GM19467 (cell line): ENCODE measurements at regions not wholly inside any gene's neighbourhood (a gene's known extent, or its start where the extent isn't known, plus 50 kb on each side); places are given as distances from the start of the nearest gene placed in this dataset.
"Not testable (repeated sequence)": the region's sequence is repeated elsewhere in the genome, so short reads cannot be mapped to it uniquely, and the experiment has no call there.

Experiments
- ATAC-seq: cut with Tn5 transposase; IDR thresholded peaks from one replicate; pipeline ENCODE4 v1.9.1; 2021; ENCODE audit warnings: mild to moderate bottlenecking, moderate library complexity; ENCODE audit not compliant: unreplicated experiment

DNA sequence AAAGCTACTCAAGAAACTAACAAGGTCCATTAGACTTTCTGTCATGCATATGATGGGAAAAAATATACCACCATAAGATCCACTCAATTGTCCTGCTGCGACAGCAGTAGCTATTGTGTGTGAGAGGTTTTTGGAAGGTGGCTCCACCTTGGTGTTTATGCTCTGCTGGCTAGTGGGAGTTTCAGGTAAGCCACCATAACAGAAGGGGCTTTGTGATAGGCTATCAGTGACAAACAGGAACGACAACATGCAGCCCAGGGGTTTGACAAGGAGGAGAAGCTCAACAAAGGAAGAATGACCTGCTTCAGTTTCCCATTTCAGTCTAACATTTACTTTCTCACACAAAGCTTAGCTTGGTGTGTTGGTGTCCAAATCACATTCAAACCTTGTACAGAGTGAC lies 182.6 kb downstream of the ATOH1 start:
- no peak for ATAC-seq

- ATAC-seq: no peak
Observed at GRCh38 chr4:94014484-94015136, 186.1 kb downstream of the ATOH1 start.

DNA sequence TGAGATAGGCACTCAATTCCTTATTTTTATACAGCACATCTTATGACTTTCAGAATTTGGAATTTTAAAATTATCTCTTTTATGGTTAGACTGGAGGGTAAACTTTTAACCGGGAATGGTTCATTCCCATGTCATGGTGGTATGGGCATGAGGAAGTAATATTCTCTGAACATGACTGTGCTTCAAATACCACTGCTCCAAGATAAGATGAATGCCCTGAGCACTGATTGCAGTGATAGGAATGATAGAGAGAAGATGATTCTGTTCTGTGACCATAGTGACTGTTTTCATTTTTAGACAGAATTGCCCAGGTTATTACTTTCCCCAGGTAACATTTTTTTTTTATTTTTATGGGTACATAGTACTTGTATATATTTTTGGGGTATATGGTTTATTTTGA lies 187.4 kb downstream of the ATOH1 start:
- ATAC-seq: no peak

GRCh38 chr4:94032754-94033153 lies 174.9 kb upstream of the SMARCAD1 start:
- ATAC-seq: no peak

DNA sequence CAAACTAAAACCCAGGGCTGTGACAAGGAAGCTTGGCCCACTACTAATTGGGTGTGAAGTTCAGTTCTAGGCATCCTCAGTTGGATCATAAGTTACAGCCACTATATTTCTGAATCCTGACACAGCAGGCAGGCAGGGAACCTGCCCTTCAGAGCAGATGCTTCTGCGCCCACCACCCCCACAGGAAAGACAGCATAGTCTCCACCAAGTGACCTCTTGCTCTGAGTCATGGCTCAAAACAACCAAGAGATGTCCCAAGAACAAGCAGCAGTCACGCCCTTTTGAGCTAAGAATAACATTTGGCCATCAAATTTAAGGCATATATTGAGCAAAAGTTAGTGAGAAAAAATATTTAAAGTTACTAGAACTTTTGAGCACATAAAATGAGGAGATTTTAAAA lies 170.7 kb upstream of the SMARCAD1 start:
- ATAC-seq: no peak

DNA sequence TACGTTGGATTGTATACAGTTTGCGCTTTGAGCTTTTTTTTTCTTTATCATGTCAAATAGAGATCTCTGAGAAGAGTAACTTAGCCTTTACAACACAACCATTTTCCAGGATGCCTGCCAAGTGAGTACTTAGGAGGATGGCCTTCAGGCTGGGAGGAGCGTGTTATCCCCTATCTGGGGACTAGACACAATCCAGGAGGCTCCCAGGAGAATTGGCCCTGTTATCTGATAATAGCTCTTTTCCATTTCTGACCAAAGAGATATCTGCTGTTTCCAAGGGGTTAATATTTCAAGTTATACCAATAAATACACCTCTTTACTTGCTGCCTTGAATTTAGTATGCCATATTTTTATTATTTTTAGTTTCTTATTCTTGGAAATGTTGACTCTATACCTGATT lies 169.5 kb upstream of the SMARCAD1 start:
- ATAC-seq: no peak

- no peak for ATAC-seq
Observed at GRCh38 chr4:94039226-94039625, 168.4 kb upstream of the SMARCAD1 start.

GRCh38 chr4:94044471-94044870 lies 163.2 kb upstream of the SMARCAD1 start:
- not testable (repeated sequence) for ATAC-seq

GRCh38 chr4:94063084-94063483 lies 144.6 kb upstream of the SMARCAD1 start:
- no peak for ATAC-seq

- ATAC-seq: no peak
Observed at GRCh38 chr4:94068753-94069719, 138.6 kb upstream of the SMARCAD1 start.

GRCh38 chr4:94076498-94076897 lies 131.2 kb upstream of the SMARCAD1 start:
- ATAC-seq: no peak

GRCh38 chr4:94084155-94084554 lies 123.5 kb upstream of the SMARCAD1 start:
- ATAC-seq: no peak

- not testable (repeated sequence) for ATAC-seq
Observed at GRCh38 chr4:94099141-94099540, 108.5 kb upstream of the SMARCAD1 start.

- no peak for ATAC-seq
Observed at GRCh38 chr4:94112644-94113043, 95.0 kb upstream of the SMARCAD1 start.

DNA sequence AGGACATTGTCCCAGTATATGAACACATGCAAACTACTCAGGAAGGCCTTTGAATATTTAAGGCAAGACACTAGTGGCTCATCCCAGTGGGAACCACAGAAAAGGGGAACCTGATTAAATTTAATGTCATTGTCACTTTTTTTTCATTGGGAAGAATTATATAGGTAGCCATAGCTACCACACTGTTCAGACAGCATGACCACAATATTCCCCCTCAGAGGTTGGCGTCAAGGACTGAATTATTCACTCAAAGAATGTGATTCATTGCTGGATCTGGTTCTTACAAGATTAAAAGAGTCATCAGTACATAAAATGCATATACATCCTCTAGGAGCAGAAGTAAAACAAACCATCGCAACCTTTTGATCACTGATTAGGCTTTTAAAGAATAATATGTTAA lies 92.0 kb upstream of the SMARCAD1 start:
- ATAC-seq: no peak

- no peak for ATAC-seq
Observed at GRCh38 chr4:94116842-94117241, 90.8 kb upstream of the SMARCAD1 start.

DNA sequence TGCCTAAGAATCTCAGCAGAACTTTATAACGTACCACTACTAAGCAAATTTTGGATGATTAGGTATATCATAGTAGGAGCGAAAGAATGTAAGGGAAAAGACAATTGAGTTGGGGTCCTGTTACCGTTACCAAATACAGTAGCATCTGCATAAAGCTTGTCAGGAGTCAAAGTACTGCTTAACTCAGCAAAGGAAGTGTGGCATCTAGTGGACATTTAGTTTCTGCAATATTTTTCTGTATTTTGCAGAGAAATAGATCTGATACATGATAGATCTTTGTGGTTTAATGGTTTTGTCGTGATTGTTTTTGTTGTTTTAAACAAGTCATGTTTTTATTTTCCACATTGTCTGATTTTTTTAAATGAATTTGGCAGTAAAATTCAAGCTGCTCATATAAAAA lies 81.0 kb upstream of the SMARCAD1 start:
- ATAC-seq: no peak

DNA sequence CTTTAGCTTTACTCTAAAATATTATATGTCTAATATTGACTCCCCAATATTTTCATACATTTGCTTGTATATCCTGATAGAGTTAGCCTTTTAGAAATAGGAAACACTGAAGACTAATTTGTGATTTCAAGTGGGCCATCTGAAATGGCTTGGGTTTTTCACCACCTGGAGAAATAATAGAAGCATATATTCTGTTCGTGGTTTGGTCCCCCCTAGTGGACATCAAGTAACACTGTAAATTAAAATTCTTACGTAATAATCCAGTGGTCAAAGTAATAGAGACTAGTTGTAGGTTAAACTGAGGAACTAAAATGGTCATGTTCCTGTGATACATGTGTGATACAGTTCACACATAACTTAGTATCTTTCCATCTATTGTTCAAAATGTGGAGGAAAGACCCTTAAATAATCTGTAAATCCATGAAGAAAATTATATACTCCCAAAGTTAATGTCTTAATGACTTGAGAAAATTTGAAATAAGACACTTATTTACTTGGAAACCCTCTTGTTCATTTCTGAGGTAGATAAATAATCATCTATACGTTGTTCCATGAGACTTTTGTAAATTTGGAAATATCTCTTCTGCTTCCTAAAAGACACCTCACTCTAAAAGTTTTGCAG lies 79.8 kb upstream of the SMARCAD1 start:
- peak; percentile 82 for ATAC-seq

DNA sequence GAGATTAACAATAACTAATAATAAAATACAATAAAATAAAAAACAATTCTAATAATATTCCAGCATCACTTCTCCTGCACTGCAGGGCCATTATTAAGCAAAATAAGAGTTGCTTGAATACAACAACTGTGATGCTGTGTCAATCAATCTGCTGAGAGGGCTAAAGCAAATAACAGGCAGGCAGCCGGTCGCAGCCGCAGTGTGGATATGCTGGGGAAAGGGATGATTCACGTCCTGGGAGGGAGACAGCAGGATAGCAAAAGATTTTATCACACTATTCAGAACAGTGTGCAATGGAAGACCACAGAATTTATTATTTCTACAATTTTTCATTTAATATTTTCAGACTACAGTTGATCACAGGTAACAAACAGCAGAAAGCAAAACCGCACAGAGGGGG lies 76.5 kb upstream of the SMARCAD1 start:
- no peak for ATAC-seq

DNA sequence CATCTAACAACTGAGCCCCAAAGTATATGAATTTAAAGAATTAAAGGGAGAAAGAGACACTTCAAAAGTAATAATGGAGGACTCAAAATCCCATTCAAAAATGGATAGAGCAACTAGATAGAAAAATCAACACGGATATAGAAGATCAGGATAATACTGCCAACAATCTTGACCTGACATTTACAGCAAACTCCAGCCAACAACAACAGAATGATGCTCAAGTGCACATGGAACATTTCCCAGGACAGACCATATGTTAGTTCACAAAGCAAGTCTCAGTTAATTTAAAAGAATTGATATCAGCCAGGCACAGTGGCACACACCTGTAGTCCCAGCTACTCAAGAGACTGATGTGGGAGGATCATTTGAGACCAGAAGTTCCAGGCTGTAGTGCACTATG lies 72.0 kb upstream of the SMARCAD1 start:
- no peak for ATAC-seq

GRCh38 chr4:94139931-94140612 lies 67.6 kb upstream of the SMARCAD1 start:
- ATAC-seq: no peak
